NB4 (cell line): ENCODE measurements at regions not wholly inside any gene's neighbourhood (a gene's known extent, or its start where the extent isn't known, plus 50 kb on each side); places are given as distances from the start of the nearest gene placed in this dataset.

Source experiments
- MYC ChIP-seq: IDR thresholded peaks from 2 replicates; pipeline ENCODE4 v1.6.1; 2011; ENCODE audit warnings: low read depth, low read length
- POLR2A ChIP-seq: IDR thresholded peaks from 2 replicates; pipeline ENCODE4 v1.6.1; 2011; ENCODE audit warnings: mild to moderate bottlenecking; ENCODE audit not compliant: insufficient read length; ENCODE audit errors: extremely low read depth
- TF ChIP-seq, protein P1 (sequence below): IDR thresholded peaks from one replicate; pipeline ENCODE4 v1.5.1; 2012; ENCODE audit warnings: low read depth, low read length
- TF ChIP-seq, protein P2 (sequence below): IDR thresholded peaks from 2 replicates; pipeline ENCODE4 v1.6.1; 2011; ENCODE audit warnings: low read depth, low read length

DNA sequence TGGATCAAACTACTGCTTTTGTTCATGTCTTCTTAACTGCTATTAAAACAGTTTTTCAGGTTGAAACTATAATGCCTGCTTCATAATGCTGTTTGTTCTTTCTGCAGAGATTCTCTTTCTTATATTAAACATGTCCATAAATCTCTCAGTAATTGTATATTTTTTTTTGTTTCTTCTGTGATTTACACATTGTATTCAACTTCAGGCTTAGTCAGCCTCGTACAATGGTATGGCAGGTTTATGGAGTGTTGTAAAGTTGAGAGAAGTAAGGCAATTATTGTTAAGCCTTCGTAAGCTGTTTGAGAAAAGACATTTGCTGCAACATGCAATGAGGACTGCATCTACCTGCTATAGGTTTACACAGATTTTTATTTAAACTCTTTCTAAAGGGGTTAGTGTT, 977.1 kb downstream of the DIPK2A start:
- no peak for TF ChIP-seq POLR2A
- TF ChIP-seq, protein P1, sequence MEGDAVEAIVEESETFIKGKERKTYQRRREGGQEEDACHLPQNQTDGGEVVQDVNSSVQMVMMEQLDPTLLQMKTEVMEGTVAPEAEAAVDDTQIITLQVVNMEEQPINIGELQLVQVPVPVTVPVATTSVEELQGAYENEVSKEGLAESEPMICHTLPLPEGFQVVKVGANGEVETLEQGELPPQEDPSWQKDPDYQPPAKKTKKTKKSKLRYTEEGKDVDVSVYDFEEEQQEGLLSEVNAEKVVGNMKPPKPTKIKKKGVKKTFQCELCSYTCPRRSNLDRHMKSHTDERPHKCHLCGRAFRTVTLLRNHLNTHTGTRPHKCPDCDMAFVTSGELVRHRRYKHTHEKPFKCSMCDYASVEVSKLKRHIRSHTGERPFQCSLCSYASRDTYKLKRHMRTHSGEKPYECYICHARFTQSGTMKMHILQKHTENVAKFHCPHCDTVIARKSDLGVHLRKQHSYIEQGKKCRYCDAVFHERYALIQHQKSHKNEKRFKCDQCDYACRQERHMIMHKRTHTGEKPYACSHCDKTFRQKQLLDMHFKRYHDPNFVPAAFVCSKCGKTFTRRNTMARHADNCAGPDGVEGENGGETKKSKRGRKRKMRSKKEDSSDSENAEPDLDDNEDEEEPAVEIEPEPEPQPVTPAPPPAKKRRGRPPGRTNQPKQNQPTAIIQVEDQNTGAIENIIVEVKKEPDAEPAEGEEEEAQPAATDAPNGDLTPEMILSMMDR = no peak
- no peak for TF ChIP-seq MYC
- TF ChIP-seq, protein P2, sequence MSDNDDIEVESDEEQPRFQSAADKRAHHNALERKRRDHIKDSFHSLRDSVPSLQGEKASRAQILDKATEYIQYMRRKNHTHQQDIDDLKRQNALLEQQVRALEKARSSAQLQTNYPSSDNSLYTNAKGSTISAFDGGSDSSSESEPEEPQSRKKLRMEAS = no peak
